Mesothelial cell of epicardium (in vitro differentiated cells): ENCODE measurements at regions not wholly inside any gene's neighbourhood (a gene's known extent, or its start where the extent isn't known, plus 50 kb on each side); places are given as distances from the start of the nearest gene placed in this dataset.

Experiments
- DNase-seq, 2 experiments: peaks; one replicate each; pipeline ENCODE4 v3.0.0; 2021; ENCODE audit warnings: low spot score in 2 of 2; ENCODE audit not compliant: unreplicated experiment in 2 of 2
- H3K27ac Mint-ChIP-seq: 2 replicates; pipeline ENCODE4 v1.8.0; 2021; ENCODE audit warnings: mixed read lengths
- H3K27me3 Mint-ChIP-seq: 2 replicates; pipeline ENCODE4 v1.8.0; 2021; ENCODE audit warnings: low read depth, mixed read lengths
- H3K36me3 Mint-ChIP-seq: 2 replicates; pipeline ENCODE4 v1.8.0; 2021; ENCODE audit warnings: mixed read lengths
- H3K4me1 Mint-ChIP-seq: 2 replicates; pipeline ENCODE4 v1.8.0; 2021; ENCODE audit warnings: mixed read lengths
- H3K4me3 Mint-ChIP-seq: 2 replicates; pipeline ENCODE4 v1.8.0; 2021; ENCODE audit warnings: mild to moderate bottlenecking, moderate library complexity, mixed read lengths
- H3K9me3 Mint-ChIP-seq: 2 replicates; pipeline ENCODE4 v1.8.0; 2021; ENCODE audit warnings: mixed read lengths
- CTCF ChIP-seq: fragments of 200-600 bp; sonication (generic); IDR thresholded peaks from one replicate; pipeline ENCODE4 v1.5.0; 2021; ENCODE audit warnings: antibody characterized with exemption; ENCODE audit not compliant: unreplicated experiment

- no peaks in the 10 kb centered on the region for H3K9me3 Mint-ChIP-seq
- H3K27ac Mint-ChIP-seq = peak overlapping the region; percentile 99
- no peaks in the 10 kb centered on the region for H3K36me3 Mint-ChIP-seq
- no peaks in the 10 kb centered on the region for H3K27me3 Mint-ChIP-seq
- no peak for TF ChIP-seq CTCF
- DNase-seq = no peak
- H3K4me3 Mint-ChIP-seq = no peak overlapping the region
- peaks cover 75% of the 10 kb centered on the region for H3K4me1 Mint-ChIP-seq
Observed at GRCh38 chr16:85353013-85353412, 240.7 kb upstream of the CIBAR2 start.

- peak overlapping the region; percentile 99 for H3K27ac Mint-ChIP-seq
- peaks cover 75% of the 10 kb centered on the region for H3K4me1 Mint-ChIP-seq
- H3K36me3 Mint-ChIP-seq = no peaks in the 10 kb centered on the region
- peak in 1 of 2 experiments; percentile 71 for DNase-seq
- TF ChIP-seq CTCF = no peak
- no peaks in the 10 kb centered on the region for H3K9me3 Mint-ChIP-seq
- H3K27me3 Mint-ChIP-seq = no peaks in the 10 kb centered on the region
- peak overlapping the region; percentile 6 for H3K4me3 Mint-ChIP-seq
Observed at GRCh38 chr16:85353839-85354685, 241.8 kb upstream of the CIBAR2 start.

- Mint-ChIP-seq H3K4me3 (no peak overlapping the region), H3K36me3 (no peaks in the 10 kb centered on the region)
Observed at GRCh38 chr16:85354686-85355514, 242.6 kb upstream of the CIBAR2 start.

GRCh38 chr16:85355515-85355837 lies 243.2 kb upstream of the CIBAR2 start:
- Mint-ChIP-seq H3K27me3 (no peaks in the 10 kb centered on the region), H3K9me3 (no peaks in the 10 kb centered on the region), H3K36me3 (no peaks in the 10 kb centered on the region), H3K4me3 (no peak overlapping the region), H3K27ac (peak overlapping the region; percentile 99), H3K4me1 (peaks cover 66% of the 10 kb centered on the region)
- DNase-seq = no peak
- no peak for TF ChIP-seq CTCF

More at GRCh38 chr16:85354686-85355514, 242.6 kb upstream of the CIBAR2 start:
- TF ChIP-seq CTCF = no peak
- peak in 1 of 2 experiments; percentile 72 for DNase-seq
- H3K27me3 Mint-ChIP-seq = no peaks in the 10 kb centered on the region
- H3K4me1 Mint-ChIP-seq = peaks cover 71% of the 10 kb centered on the region
- no peaks in the 10 kb centered on the region for H3K9me3 Mint-ChIP-seq
- peak overlapping the region; percentile 99 for H3K27ac Mint-ChIP-seq

GRCh38 chr16:85356157-85356556 lies 243.9 kb upstream of the CIBAR2 start:
- no peak for DNase-seq
- H3K4me3 Mint-ChIP-seq = no peak overlapping the region

More at GRCh38 chr16:85356157-85356556, 243.9 kb upstream of the CIBAR2 start:
- Mint-ChIP-seq H3K27me3 (no peaks in the 10 kb centered on the region), H3K27ac (peak overlapping the region; percentile 99), H3K36me3 (no peaks in the 10 kb centered on the region), H3K4me1 (peaks cover 66% of the 10 kb centered on the region), H3K9me3 (no peaks in the 10 kb centered on the region)
- no peak for TF ChIP-seq CTCF
